22Rv1 (cell line): ENCODE measurements at regions not wholly inside any gene's neighbourhood (a gene's known extent, or its start where the extent isn't known, plus 50 kb on each side); places are given as distances from the start of the nearest gene placed in this dataset.

Source experiments
- CTCF ChIP-seq: fragments of 450-650 bp; IDR thresholded peaks from 2 replicates; pipeline ENCODE4 v1.5.1; 2017; ENCODE audit warnings: mild to moderate bottlenecking
- ZFX ChIP-seq: fragments of 450-650 bp; IDR thresholded peaks from 2 replicates; pipeline ENCODE4 v1.6.1; 2017; ENCODE audit warnings: antibody characterized with exemption, borderline replicate concordance

DNA sequence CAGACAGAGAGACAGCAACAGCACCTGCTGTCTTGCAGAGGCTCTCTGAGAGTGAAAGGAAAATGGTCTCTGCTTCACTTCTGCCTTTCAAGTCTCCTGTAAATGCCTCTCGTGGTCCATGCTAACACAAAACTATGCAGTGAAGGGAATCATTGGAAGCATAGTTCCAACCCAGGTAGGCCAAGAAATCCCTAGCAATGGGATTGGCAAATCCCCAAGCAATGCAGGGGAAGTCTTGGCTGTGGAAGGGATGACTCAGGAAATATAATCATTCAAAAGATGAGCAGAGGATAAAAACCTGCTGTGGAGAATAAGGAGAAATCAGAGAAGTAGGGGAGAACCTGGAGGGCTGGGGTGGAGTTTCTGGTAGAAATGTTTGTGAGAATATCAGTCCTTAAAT is 216.1 kb upstream of the ZBED5 start:
- no peak for TF ChIP-seq CTCF
- no peak for TF ChIP-seq ZFX
